HG03095 (cell line): ENCODE measurements at regions not wholly inside any gene's neighbourhood (a gene's known extent, or its start where the extent isn't known, plus 50 kb on each side); places are given as distances from the start of the nearest gene placed in this dataset.

Experiments
- ATAC-seq: cut with Tn5 transposase; IDR thresholded peaks from one replicate; pipeline ENCODE4 v1.9.1; 2021; ENCODE audit warnings: moderate library complexity; ENCODE audit not compliant: unreplicated experiment

DNA sequence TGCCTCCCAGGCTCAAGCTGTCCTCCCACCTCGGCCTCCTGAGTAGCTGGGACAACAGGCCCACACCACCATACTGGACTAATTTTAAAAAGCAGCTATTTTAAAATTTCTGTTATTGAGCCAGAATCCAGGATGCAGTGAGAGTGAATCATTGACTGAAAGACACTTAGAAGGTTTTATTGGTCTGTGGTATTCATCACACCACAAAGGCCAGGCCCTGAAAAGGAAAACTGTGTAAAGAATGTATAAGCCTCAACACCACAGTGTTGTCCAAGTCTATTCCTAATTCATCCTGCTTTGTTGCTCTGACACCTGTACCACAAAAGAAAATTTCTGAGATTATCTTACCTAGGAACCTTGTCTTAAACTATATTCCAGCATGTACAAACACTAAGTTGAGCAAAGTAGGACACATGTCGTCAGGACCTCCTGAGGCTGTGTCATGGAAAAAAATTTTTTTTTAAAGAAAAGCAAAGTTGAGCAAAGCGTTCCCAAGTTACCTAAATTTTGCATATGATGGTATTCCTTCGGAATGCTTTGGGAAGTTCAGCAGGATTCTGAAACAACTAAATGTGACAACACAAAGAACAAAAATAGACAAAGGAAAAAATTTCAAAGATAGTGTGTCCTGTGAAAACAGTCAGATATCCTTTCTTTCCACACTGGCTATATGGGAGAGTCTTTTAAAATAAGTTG lies 129.6 kb upstream of the MKLN1 start:
- ATAC-seq, result no peak

DNA sequence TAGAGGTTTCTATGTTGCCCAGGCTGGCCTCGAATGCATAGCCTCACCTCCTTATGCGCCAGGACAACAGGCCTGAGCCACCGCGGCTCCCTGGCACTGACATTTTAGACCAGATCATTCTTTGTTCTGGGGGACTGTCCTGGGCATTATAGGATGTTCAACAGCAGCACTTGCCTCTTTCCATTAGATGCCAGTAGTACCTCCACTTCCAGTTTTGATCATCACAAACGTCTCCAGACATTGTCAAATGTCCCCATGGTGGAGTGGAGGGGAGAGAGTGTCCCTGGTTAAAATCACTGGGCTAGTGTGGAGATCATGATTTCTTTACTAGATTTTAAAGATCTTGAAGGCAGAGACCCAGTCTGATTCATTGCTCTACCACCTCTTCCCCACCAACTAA lies 125.2 kb upstream of the MKLN1 start:
- ATAC-seq, result no peak

DNA sequence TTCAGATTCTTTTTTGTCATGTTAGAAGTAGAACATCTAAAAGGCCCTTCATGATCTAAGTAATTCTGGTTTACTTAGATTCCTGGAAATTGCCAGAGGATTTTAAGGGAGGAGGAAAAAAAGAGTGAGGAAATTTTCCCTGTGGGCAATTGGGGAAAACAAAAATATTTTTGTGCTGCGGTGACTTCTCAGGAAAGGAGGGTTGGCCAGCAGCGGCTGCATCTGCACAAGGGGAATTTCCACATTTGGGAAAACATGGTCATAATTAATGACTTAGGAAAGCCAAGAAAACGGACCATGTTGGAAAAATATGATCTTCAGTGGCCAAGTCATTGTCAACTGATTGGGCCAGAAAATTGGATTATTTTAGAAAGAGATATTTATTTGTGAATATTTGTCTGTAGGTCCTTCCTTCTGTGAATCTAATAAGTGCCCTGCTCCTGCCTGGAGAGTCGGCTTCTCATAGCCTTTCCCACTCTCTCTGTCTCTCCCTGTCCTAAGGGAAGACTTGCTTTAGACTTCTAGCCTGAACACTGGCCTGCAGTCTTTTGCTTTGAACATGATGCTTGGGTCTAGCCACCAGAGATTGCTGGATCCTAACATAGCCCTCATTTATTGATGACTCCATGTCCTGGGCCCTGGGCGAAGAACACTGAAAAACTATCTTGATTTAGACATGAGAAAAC lies 124.2 kb upstream of the MKLN1 start:
- no peak for ATAC-seq

DNA sequence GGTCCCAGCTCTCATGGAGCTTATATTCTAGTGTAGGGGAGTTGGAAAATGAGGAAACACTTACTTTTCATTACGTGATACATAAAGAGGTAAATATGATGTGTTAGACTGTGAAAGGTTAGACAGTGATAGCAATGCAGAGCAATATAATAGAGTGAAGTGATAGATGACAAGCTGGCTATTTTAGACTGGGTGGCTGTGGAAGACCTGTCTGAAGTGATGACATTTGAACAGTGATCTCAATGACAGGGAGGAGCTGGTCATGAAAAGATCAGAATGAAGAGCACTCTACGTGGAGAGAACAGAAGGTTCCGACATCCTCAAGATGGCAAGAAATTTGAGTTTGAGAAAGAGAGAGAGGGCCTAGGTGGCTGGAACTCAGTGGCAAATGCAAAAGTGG lies 118.9 kb upstream of the MKLN1 start:
- no peak for ATAC-seq

DNA sequence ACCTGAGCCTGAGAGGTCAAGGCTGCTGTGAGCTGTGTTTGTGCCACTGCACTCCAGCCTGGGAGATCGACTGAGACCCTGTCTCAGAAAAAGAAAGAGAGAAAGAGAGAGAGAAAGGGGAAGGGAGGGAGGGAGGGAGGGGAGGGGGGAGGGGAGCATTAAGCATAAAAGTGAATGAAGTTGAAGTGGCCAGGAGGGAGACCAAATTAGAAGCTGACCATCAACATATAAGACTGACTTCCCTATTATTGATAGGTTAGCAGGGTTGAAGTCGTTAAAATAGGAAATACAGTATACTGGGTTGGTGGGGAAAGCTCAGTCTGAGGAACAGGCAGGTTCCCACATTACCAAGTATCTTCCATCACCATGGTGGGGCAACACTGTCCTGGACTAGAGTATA lies 117.1 kb upstream of the MKLN1 start:
- no peak for ATAC-seq

DNA sequence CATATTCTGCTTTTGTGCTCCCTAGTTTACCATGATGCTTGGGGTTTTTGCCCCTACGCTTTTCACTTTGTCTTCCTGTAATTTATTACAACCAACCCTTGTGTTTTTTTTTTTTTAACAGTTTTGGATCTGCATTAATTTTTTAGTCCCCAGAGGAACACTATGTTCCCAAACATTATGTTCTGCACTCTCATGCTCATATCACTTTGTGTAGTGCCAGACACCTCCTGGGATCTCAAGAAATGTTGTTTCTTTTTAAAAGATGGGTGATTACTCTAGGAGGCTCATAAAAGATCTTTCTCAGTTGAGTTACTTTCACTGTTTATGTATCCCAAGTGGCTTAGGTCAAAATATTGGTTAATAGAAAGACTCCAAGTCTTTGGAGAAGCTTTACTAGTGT lies 116.2 kb upstream of the MKLN1 start:
- ATAC-seq, result no peak

DNA sequence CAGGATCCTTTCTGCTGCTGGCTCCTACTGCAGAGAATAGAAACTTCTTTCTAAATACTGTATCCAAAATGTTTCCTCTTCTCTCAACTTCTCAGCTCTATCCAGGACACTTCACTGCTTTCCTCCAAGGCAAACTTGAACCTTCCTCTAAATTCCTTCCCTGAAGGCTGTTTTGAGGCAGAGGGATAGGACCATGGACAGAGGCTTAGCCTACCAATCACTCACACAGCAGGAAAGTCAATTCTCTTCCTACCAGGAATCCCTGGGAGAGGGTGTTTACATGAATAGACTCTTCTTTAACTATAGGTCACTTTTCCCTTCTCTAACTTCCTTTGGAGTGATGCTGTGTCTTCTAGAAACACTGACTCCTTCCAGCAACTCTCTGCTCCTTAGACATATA lies 115.6 kb upstream of the MKLN1 start:
- ATAC-seq, result no peak

DNA sequence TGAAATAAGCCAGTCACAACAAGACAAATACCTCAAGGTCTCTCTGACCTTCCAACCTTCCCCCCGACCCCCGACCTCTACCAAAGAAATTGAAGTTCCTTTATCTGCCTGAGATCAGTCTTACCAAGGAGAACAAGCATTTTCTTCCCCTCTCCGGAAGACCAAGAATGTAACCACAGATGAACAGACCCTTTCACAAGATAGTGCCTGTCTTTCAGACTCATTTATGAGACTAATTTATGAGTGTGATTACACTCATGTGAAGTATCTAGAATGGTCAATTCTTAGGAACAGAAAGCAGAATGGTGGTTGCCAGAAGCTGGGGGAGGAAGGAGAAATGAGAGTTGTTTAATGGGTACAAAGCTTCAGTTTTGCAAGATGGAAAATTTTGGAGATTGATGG lies 108.9 kb upstream of the MKLN1 start:
- no peak for ATAC-seq

DNA sequence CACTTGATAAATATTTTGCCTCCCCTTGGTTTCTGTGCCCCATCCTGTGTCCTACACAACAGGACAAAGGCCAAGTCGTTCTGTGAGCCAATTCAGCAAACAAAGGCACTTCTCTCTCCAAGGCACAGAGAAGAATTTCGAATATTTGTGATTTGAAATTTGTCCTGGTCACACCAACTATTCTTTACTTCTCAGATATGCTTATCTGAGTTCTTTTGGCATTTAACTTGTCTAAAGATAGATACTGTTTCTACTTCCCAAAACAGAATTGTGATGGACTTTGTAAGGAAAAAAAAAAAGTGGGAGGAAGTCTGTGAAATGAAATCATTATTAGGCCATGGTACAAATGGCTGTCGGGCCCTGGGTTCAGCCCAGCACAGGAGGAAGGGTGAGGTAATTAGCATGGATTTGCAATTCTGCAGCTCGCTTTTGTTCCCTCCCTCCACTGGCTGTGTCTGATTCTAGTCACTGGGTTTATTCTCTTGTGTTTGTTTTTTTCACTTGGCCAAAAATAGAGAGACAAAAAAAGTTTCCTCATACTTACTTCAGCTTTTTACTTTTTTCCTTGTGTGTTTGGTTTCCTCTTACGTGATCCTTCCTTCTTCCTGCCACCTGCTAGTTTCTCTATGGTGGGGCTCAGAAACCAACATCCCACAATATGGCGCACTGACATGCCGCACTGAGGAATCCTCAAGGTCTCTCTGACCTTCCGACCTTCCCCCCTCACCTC lies 108.2 kb upstream of the MKLN1 start:
- no peak for ATAC-seq

DNA sequence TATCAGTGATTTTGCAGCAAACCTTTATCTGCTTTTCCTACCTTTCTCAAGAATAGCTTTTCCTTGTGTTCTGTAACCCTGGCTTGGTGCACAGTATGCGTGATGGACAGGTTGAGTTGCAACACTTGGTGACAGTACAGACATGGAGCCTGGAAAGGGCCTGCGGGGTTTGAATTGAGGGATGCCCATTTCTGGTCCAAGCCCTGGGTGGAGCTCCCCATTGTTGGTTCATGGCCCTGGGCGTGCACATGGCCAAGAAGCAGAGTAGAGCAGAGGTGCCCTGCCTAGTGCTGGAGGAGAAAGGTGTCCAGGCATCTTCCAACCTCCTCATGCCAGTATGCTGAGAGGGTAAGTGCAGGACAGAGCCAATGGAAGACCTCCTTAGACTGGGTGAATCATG lies 106.6 kb upstream of the MKLN1 start:
- ATAC-seq, result no peak

DNA sequence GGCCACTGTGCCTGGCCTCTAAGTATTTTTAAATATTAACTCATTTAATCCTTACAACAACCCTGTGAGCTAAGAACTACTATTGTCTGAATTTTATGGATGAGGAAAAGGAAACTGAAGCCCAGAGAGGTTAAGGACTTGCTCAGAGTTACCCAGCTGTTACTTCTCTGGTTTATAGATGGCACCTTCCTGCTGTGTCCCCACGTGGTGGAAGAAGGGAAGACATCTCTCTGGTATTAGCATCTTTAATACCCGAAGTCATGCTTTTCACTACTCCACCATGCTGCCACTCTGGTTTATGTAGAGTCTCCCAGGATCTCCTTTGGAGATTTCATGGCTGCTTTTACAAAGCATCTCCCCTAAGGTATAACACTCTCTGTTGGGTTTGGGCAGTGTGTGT lies 105.5 kb upstream of the MKLN1 start:
- no peak for ATAC-seq

DNA sequence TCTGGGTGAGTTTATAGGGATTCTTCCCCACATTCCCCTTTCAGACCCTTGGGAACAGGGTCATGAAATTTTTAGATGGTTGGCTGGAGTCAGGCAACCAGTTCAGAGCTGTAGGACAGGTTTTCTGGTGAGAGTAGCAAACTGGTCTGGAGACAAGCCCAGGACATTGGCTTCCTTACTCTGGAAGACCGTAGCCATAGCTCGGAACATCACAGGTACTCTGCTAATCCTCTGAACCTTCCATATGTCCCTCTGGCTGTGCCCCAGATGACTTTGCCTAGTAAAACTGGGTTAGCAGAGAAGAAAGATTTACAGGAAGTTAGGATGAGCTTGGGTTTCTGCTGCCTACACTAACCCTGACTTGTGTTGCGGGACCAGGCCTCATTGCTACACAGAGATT lies 104.5 kb upstream of the MKLN1 start:
- no peak for ATAC-seq

DNA sequence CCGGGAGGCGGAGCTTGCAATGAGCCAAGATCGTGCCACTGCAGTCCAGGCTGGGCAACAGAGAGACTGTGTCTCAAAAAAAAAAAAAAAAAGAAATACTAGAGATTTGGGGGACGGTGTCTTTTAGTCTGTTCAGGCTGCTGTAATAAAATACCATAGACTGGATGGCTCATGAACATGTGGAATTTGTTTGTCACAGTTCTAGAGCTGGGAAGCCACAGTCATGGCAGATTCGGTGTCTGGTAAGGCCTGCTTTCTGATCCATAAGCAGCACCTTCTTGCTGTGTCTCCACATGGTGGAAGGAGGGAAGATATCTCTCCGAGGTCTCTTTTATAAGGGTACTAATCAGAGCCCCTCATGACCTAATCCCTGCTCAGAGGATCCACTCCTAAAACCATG lies 102.7 kb upstream of the MKLN1 start:
- ATAC-seq, result no peak

DNA sequence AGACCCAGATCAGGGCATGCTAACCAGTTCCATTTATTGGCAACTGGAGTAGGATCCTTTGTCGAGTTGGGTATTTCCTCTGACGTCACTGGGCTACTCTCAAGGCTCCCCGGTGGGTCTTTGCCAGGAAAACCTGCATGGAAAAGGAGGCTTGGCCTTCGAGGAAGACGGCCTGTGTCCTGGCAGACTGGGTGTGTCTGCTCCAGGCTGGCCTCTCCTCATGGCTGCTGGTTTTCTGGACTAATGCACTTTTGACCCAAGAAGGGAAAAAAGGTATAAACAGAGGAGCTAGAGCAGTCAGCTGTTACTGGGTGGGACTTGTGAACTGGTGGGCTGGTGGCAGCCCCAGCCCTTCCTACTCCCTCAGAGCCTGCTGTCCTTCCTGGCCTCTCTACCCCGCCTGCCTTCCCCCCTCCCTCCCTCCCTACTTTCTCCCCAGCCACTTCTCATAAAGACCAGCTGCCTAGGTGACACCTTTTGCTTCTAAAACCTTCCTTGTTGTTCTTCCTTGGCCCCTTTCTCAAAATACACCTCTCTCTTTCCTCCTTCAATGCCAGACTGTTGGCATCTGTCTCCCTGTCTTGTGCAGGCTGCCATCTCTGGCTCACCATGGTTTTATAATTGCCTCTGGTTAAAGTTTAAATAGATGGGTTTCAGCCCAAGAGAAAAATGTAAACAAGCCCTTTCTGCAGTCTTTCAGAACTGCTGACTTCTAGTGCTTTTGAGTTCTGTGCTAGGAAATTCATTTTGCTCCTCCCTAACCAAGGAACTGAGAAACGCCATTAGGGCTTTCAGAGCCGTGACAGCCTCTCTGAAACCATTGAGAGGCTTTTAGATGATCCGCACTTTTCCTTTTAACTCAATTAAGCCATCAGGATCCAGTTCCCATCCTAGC lies 101.8 kb upstream of the MKLN1 start:
- no peak for ATAC-seq

DNA sequence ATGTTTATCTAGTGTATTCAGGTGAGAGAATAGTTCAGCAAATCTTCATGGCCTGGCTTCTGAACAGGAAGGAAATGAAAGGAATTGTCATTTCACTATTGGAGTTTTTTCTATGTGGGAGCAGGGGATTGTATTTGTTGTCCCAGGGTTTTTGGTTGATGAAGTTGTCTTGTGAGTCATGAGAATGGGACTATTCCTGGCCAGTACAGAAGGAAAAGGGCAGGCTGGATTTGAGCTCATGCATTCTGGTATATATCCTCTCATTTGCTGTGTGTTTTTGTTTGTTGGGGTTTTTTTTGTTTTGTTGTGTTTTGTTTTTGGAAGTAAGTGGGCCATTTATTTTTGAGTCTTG lies 101.2 kb upstream of the MKLN1 start:
- ATAC-seq, result no peak

DNA sequence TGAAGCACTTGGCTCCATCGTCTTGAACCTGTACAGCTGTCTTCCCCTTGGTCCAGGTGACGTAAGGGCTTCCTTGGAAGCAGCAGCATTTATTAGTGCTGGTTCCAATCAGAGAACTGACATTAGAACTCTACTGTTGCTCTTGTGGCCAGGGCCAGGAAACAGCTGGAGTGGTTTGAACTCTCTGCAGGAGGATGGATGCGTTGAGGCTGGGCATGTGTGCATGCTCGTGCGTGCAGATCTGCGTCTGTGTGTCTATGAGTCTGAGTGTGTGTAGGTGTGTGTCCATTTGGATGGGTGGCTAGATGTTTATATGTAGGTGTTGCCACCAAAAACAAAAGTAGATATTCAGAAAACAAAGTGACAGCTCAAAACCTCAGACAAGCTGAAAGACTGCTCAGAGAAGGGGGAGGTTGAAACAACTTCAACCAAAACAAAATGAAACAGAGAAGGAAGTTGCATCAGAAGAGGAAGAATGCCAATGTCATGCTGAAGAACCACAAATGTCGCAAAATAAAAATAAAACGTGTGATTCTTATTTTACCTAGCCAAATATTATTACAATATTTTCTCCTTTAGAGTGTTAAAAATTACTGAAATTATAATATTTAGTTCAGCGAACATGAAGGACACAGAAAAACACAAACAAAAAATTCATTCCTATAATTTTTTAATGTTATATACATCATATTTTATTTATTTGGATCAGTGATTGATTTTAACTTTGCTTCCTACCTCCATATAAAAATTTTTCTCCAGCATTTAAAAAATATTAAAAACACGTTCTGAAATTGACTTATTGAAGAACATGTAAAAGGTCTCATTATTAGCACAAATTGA lies 96.1 kb upstream of the MKLN1 start:
- peak; percentile 75 for ATAC-seq

DNA sequence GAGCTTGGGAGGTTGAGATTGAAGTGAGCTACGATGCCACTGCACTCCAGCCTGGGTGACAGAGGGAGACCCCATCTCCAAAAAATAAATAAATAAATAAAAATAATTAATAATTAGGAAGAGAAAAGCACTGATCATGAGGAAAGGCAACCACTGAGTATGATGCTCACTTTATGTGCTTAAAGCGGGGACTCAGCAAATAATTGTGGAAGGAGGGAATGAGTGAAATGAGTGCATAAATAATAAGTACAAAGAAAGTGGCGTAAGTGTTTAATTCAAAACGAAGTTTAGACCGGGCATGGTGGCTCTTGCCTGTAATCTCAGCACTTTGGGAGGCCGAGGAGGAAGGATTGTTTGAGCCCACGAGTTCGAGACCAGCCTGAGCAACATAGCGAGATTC lies 94.9 kb upstream of the MKLN1 start:
- no peak for ATAC-seq

DNA sequence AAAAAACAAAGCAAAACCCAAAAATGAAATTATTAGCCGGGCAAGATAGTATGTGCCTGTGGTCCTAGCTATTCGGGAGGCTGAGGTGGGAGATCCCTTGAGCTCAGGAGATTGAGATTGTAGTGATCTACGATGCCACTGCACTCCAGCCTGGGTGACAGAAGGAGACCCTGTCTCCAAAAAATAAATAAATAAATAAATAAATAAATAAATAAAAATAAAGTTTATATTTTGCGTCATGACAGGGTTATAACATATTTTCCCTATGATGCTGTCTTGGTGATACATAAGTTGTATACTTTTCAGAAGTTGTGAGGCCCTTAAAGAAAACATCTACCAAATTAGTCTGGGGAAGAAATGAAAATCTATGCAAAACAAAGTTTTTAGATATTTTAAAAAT lies 94.5 kb upstream of the MKLN1 start:
- ATAC-seq, result no peak

DNA sequence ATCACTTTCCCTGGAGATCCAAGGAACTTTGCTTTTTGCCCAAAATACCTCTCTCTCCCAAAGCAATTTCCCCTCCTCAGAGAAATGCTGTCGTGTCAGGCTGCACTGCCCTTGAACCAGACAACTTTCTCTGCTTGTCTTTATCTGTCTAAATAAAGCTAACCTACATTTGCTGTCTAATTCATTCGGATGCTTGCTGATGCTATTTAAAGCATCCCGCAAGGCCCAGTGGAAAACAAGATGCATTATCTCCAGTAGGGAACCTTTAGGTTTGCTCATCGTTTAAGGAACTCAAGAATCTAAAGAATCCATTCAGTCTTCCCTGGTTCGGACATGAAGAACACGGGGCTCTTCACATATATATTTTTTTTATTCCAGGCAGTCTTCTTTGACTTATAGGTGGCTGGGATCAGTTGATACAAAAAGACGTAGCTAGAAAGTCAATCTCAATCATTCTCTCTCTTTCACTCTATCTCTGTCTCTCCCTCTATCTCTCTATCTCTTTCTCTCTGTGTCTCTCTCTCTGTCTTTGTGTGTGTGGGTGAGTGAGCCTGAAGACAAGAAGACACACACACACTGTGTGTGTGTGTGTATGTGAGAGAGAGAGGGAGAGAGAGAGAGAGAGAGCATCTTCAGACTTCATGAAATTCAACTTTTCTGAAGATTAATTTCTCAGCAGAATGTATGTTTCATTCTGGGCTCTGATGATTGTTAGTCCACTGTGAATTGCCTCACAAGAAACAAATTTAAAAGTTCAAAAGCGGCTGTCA lies 92.8 kb upstream of the MKLN1 start:
- no peak for ATAC-seq
